Neutrophil (primary cell): ENCODE measurements at regions not wholly inside any gene's neighbourhood (a gene's known extent, or its start where the extent isn't known, plus 50 kb on each side); places are given as distances from the start of the nearest gene placed in this dataset.

Experiments
- H3K27ac ChIP-seq: fragments of 200-600 bp; sonication (generic); 2 replicates; pipeline ENCODE4 v1.5.1; 2016; ENCODE audit warnings: mild to moderate bottlenecking, moderate library complexity
- H3K27me3 ChIP-seq: fragments of 200-600 bp; sonication (generic); 2 replicates; pipeline ENCODE4 v1.6.0; 2016; ENCODE audit warnings: mild to moderate bottlenecking
- H3K36me3 ChIP-seq: fragments of 200-600 bp; sonication (generic); 2 replicates; pipeline ENCODE4 v1.5.1; 2017
- H3K4me1 ChIP-seq, 2 experiments: fragments of 200-600 bp in 1 of 2; sonication (generic) in 1 of 2; 1 replicate in 1 of 2; 2 replicates in 1 of 2; pipeline versions ENCODE4 v1.5.1 to v1.6.1; 2013 to 2016; ENCODE audit warnings: low read depth in 1 of 2, low read length in 1 of 2, mild to moderate bottlenecking in 1 of 2, moderate library complexity in 1 of 2; ENCODE audit not compliant: control insufficient read depth in 1 of 2, insufficient read depth in 1 of 2
- H3K4me3 ChIP-seq, 2 experiments: fragments of 200-600 bp in 1 of 2; sonication (generic) in 1 of 2; 1 replicate in 1 of 2; 2 replicates in 1 of 2; pipeline ENCODE4 v1.5.1; 2013 to 2016; ENCODE audit warnings: low read depth in 1 of 2, low read length in 1 of 2, mild to moderate bottlenecking in 1 of 2, moderate library complexity in 1 of 2
- H3K9me3 ChIP-seq: fragments of 200-600 bp; sonication (generic); 2 replicates; pipeline ENCODE4 v1.5.1; 2016
- TF ChIP-seq, protein P1 (sequence below): fragments of 200-600 bp; sonication (generic); IDR thresholded peaks from 2 replicates; pipeline ENCODE4 v1.5.1; 2016; ENCODE audit warnings: antibody characterized with exemption

DNA sequence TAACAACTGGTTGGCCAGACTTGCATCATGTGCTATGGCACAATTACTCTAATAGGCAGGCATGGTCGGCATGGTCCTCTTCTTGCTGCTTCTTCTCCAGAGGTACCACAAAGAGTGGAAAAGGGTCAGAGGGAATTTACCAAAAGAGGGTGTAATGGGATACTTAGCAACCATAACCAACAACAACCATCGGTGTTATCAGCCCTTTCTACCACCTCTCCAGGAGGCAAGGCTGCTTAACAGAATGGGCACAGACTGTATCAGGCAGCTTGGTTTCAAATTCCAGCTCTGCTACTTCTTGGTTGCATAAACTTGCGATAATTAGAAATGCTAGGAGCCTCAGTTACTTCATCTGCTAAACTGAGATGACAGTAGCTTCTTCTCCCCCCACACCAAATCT lies 284.6 kb upstream of the CRBN start:
- no peak overlapping the region for H3K27ac ChIP-seq
- H3K4me1 ChIP-seq: no peaks in the 10 kb centered on the region
- H3K36me3 ChIP-seq: no peaks in the 10 kb centered on the region
- H3K9me3 ChIP-seq: no peaks in the 10 kb centered on the region
- H3K4me3 ChIP-seq: no peak overlapping the region
- TF ChIP-seq, protein P1, sequence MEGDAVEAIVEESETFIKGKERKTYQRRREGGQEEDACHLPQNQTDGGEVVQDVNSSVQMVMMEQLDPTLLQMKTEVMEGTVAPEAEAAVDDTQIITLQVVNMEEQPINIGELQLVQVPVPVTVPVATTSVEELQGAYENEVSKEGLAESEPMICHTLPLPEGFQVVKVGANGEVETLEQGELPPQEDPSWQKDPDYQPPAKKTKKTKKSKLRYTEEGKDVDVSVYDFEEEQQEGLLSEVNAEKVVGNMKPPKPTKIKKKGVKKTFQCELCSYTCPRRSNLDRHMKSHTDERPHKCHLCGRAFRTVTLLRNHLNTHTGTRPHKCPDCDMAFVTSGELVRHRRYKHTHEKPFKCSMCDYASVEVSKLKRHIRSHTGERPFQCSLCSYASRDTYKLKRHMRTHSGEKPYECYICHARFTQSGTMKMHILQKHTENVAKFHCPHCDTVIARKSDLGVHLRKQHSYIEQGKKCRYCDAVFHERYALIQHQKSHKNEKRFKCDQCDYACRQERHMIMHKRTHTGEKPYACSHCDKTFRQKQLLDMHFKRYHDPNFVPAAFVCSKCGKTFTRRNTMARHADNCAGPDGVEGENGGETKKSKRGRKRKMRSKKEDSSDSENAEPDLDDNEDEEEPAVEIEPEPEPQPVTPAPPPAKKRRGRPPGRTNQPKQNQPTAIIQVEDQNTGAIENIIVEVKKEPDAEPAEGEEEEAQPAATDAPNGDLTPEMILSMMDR: no peak
- no peaks in the 10 kb centered on the region for H3K27me3 ChIP-seq

DNA sequence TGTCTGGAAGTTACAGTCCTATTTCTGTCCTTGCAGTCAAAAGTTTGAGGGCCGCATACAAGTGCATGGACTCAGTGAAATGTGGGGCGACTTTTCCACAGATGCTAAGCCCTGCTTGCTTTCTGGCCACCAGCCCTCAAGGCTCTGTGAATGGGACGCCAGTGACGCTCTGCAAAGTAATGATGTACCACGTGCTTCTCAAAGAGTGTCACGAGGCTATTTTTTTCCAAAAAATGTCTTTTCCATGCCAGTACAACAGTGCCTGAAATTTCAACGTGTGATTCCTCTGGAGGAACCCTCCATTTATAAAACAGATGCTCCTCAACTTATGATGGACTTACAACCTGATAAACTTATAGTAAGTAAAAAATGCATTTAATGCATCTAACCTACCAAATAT lies 281.8 kb upstream of the CRBN start:
- no peaks in the 10 kb centered on the region for H3K36me3 ChIP-seq
- no peak overlapping the region for H3K27ac ChIP-seq
- H3K9me3 ChIP-seq: no peaks in the 10 kb centered on the region
- no peaks in the 10 kb centered on the region for H3K4me1 ChIP-seq
- no peak overlapping the region for H3K4me3 ChIP-seq
- no peaks in the 10 kb centered on the region for H3K27me3 ChIP-seq
- TF ChIP-seq, protein P1: no peak

DNA sequence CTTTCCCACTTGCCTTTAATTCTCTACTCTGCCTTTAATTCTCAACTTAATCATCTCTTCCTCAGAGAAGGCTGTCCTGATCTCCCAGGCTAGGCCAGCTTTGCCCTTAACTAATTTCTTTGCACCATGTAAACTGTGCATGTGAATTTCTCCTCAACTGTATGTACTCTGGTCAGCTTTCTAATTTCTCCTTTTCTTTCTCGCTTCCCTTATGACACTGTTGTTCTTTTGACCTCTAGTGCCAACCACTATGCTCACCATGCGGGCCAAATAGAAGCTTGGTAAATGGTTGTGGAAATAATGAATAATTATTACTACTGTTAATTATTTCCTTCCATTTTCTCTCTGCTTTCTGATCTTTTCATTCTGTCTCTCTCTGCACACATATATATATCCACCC lies 269.0 kb upstream of the CRBN start:
- no peak overlapping the region for H3K27ac ChIP-seq
- no peaks in the 10 kb centered on the region for H3K4me1 ChIP-seq
- H3K36me3 ChIP-seq: no peaks in the 10 kb centered on the region
- no peaks in the 10 kb centered on the region for H3K9me3 ChIP-seq
- no peak overlapping the region for H3K4me3 ChIP-seq
- H3K27me3 ChIP-seq: no peaks in the 10 kb centered on the region
- TF ChIP-seq, protein P1: no peak

DNA sequence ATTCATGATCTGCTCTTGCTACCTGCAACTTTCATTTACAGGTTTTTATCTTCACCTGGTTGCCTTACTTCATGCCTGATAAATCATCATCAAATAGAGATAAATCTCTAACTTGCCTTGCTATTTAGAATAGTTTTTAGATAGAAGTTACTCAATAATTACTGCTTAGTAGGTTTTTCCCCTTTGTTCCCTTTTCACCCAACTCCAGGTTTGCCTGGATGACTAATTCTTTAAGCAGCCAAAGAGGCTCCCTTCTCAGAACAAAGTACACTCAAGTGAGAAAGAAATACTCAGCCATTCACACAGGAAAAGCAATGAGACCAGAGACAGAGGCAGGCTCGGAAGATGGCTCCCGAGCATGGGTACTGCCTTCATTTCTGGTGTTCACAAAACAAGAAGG lies 268.1 kb upstream of the CRBN start:
- Histone ChIP-seq H3K4me1 (no peaks in the 10 kb centered on the region), H3K36me3 (no peaks in the 10 kb centered on the region), H3K27me3 (no peaks in the 10 kb centered on the region), H3K27ac (no peak overlapping the region), H3K4me3 (no peak overlapping the region), H3K9me3 (no peaks in the 10 kb centered on the region)
- TF ChIP-seq, protein P1: no peak

DNA sequence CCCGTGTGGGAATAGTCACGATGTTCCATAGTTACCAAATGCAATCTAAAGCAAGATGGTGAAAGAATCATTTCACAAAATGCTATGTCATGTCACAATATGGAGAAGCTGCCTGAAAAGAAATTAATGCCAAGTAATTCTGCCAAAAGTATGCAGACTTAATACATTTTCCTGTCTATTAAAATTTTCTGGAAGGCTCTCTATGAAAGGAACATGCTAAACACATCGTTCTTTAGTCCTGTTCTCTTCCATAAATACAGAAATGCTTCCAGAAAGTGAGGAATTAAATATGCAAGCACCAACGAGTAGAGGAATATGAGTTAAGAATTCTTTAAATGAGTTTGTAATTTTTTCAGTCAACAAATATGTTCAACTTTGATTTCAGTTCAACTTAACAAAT lies 266.8 kb upstream of the CRBN start:
- Histone ChIP-seq H3K27me3 (no peaks in the 10 kb centered on the region), H3K4me3 (no peak overlapping the region), H3K27ac (no peak overlapping the region), H3K36me3 (no peaks in the 10 kb centered on the region), H3K9me3 (no peaks in the 10 kb centered on the region), H3K4me1 (no peaks in the 10 kb centered on the region)
- TF ChIP-seq, protein P1: no peak

DNA sequence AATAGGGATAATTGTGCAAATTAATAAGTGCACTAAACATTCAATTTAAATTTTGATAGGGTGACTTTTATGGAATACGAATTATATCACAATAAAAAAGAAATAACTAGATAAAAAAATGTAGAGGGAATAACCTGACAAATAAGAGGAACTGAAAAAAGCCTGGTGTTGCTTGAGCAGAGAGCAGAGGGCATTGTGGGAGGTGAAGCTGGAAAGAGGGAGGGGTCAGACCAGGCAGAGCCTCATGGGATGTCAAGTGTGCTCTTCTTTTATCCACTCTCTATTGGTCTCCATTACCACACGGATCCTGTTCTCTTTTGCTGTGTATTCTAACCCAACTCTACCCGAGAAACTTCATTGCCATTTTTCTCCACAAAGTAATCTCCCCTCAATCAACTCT lies 264.0 kb upstream of the CRBN start:
- no peaks in the 10 kb centered on the region for H3K27me3 ChIP-seq
- no peaks in the 10 kb centered on the region for H3K9me3 ChIP-seq
- H3K27ac ChIP-seq: no peak overlapping the region
- H3K4me3 ChIP-seq: no peak overlapping the region
- TF ChIP-seq, protein P1: no peak
- H3K36me3 ChIP-seq: no peaks in the 10 kb centered on the region
- H3K4me1 ChIP-seq: no peaks in the 10 kb centered on the region
